ENCODE measurements at regions not wholly inside any gene's neighbourhood (a gene's known extent, or its start where the extent isn't known, plus 50 kb on each side); places are given as distances from the start of the nearest gene placed in this dataset.
A peak's percentile ranks its signal among the peaks of the same experiment; 100 is the strongest.

DNA sequence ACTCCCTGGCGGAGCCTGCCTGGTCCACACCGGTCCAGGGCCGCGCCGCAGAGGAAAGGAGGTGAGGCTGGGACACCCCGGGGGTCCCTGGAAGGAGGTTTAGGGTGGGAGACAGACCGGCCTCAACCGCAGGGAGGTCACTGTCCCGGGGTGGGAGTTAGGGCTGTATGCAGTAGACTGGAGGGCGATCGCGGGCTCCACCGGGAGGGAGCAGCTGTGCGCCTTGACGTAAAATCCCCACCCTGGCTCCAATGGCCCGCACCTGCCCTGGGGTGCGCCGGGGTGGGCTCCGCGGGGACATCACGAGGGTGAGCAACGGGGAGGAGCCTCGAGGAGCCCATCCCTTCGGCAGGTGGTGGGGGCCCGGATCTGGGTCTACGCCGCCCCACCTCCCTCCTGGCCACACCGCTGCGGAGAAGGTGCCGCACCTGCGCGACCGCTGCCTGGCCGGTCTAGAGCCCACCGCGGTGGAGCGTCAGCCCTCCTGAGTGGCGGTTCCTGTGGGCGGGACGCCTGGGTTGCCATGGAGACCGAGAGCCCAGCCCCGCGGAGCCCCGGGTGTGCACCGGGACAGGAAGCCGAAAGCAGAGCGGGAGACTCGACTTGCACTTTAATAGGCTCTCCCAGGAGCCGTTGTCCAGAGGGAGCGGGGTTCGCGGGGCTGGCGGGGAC, 105.1 kb downstream of the ADRA2C start:
- no peak for DNase-seq (ENCODE audit: low spot score)
- H3K27me3 ChIP-seq: peaks cover 5 to 10% of the 10 kb centered on the region in 2 donors
- H3K27ac ChIP-seq: no peak overlapping the region
- H3K4me1 ChIP-seq: peaks cover 0 to 10% of the 10 kb centered on the region in 2 donors
- H3K36me3 ChIP-seq: no peaks in the 10 kb centered on the region
- H3K9me3 ChIP-seq: no peaks in the 10 kb centered on the region
- TF ChIP-seq, protein P1, sequence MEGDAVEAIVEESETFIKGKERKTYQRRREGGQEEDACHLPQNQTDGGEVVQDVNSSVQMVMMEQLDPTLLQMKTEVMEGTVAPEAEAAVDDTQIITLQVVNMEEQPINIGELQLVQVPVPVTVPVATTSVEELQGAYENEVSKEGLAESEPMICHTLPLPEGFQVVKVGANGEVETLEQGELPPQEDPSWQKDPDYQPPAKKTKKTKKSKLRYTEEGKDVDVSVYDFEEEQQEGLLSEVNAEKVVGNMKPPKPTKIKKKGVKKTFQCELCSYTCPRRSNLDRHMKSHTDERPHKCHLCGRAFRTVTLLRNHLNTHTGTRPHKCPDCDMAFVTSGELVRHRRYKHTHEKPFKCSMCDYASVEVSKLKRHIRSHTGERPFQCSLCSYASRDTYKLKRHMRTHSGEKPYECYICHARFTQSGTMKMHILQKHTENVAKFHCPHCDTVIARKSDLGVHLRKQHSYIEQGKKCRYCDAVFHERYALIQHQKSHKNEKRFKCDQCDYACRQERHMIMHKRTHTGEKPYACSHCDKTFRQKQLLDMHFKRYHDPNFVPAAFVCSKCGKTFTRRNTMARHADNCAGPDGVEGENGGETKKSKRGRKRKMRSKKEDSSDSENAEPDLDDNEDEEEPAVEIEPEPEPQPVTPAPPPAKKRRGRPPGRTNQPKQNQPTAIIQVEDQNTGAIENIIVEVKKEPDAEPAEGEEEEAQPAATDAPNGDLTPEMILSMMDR (IDR thresholded peaks at IDR 0.05): no peak
- peak overlapping the region in 1 of 2 donors; percentile 8 for H3K4me3 ChIP-seq

DNA sequence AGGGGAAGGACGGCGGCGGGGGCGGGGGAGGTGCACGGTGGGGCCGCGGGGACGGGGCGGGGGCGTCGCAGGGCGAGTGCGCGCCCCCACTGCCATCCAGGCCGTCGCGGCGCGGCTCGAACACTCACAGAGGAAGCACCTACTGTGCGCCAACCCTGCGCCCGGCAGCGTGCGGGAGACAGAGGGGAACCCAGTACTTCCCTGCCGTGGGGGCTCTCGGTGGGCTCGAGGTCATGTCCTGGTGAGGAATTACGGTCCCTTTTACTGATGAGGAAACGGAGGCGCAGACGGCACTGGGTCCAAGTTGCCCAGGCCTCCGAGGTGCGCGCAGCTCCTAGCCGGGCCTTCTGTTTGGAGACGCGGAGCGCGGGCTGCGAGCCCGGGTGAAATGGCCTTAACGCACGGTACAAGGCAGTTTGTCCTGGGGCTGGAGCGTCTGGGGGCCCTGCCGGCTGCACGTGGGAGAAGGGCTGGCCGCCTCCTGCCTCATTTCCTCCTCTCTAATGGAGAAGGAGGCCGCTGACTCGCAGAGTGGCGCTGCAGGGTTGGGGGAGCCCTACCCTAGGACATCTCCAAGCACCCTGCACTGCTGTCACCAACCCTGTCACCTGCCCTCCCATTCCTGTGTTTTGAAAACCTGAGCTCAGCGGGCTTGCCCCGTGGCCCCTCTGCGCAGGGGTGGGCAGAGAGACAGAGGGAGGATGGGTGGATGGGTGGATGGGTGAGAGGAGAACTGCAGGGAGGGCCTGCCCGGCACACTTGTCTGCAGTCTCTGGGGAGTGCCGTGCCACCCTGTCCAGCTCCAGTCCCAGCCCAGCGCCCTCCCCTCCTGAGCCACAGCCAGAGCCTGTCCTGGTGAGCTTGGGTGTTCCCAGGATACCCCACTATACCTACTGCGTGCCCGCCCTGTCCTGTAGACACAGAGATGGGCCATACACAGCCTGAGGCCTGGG, 106.0 kb downstream of the ADRA2C start:
- Histone ChIP-seq H3K9me3 (peaks cover 0 to 4% of the 10 kb centered on the region in 2 donors), H3K4me1 (peaks cover 0 to 10% of the 10 kb centered on the region in 2 donors), H3K27ac (no peak overlapping the region), H3K27me3 (peaks cover 5 to 10% of the 10 kb centered on the region in 2 donors), H3K4me3 (peak overlapping the region in 1 of 2 donors; percentile 8), H3K36me3 (no peaks in the 10 kb centered on the region)
- TF ChIP-seq, protein P1 (IDR thresholded peaks at IDR 0.05): no peak
- DNase-seq (ENCODE audit: low spot score): no peak

DNA sequence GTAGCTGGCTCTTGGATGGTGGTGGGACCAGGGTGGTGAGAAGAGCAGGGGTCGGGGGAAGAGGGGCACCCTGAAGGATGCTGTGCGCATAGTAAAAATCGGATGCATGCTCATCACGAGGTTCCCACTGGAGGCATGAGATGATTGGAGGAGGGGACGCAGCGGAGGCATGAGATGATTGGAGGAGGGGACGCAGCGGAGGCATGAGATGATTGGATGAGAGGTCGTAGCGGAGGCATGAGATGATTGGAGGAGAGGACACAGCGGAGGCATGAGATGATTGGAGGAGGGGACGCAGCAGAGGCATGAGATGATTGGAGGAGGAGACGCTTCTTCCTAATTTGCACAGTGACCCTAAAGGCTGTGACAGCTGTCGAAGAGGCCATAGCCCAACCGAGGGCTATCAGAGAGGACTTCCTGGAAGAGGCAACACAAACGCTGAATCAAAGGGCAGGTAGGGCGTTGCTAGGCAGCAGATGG, 106.7 kb downstream of the ADRA2C start:
- Histone ChIP-seq H3K27me3 (peaks cover 5 to 10% of the 10 kb centered on the region in 2 donors), H3K36me3 (no peaks in the 10 kb centered on the region), H3K9me3 (peaks cover 0 to 11% of the 10 kb centered on the region in 2 donors), H3K4me3 (no peak overlapping the region), H3K27ac (no peak overlapping the region), H3K4me1 (peaks cover 0 to 10% of the 10 kb centered on the region in 2 donors)
- TF ChIP-seq, protein P1 (IDR thresholded peaks at IDR 0.05): no peak
- no peak for DNase-seq (ENCODE audit: low spot score)

DNA sequence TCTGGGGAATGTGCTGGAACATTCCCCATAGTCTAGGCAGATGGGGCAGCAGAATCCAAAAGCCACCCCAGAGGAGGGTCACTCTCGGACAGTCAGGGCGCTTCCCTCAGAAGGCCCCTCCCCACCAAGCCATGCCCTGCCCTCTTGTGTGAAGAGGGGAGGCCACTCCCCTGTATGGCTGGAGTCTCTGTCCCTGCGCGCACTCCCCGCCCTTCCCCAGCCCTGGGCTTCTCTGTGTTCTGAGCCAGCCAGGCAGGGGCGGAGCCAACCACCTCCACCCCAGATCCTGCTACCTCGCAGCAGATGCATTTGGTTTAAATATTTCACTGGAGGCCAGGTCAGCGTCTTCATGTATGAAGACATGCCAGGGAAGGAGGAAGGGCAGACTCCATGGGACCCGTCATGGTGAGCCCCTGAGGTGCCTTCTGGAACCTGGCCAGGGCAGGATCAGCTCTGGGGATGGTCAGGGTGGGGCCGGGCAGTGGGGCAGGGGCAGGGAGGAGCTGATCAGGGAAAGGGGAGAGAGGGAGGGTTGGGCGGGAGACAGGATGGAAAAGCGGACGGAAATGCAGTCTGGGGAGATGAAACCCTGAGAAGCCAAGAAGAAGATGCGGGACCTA, 107.3 kb downstream of the ADRA2C start:
- Histone ChIP-seq H3K27me3 (peaks cover 5 to 10% of the 10 kb centered on the region in 2 donors), H3K27ac (no peak overlapping the region), H3K36me3 (no peaks in the 10 kb centered on the region), H3K4me3 (no peak overlapping the region), H3K9me3 (peaks cover 0 to 16% of the 10 kb centered on the region in 2 donors), H3K4me1 (peaks cover 0 to 10% of the 10 kb centered on the region in 2 donors)
- TF ChIP-seq, protein P1 (IDR thresholded peaks at IDR 0.05): no peak
- no peak for DNase-seq (ENCODE audit: low spot score)

DNA sequence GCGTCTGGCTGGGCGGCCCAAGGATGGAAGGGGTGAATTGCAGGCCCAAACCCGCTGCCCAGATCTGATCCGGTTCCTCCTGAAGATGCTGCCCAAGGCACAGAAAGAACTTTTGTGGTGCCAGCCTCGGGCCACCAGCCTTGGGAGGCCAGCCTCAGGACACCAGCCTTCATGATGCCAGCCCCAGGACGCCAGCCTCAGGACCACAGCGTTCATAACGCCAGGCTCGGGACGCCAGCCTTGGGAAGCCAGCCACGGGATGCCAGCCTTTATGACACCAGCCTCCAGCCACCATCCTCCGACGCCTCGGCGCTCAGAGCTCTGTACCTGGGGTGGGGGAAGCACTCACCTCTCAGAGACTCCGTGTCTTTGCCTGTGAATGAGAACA, 107.8 kb downstream of the ADRA2C start:
- H3K27ac ChIP-seq: no peak overlapping the region
- H3K36me3 ChIP-seq: no peaks in the 10 kb centered on the region
- peaks cover 0 to 10% of the 10 kb centered on the region in 2 donors for H3K4me1 ChIP-seq
- H3K9me3 ChIP-seq: peaks cover 0 to 16% of the 10 kb centered on the region in 2 donors
- TF ChIP-seq, protein P1 (IDR thresholded peaks at IDR 0.05): no peak
- no peak overlapping the region for H3K4me3 ChIP-seq
- DNase-seq (ENCODE audit: low spot score): no peak
- peaks cover 5 to 10% of the 10 kb centered on the region in 2 donors for H3K27me3 ChIP-seq

Measured in right atrium auricular region (tissue), 2 donors.